ENCODE measurements at regions not wholly inside any gene's neighbourhood (a gene's known extent, or its start where the extent isn't known, plus 50 kb on each side); places are given as distances from the start of the nearest gene placed in this dataset.

GRCh38 chr10:83809001-83809400 is 330.3 kb upstream of the GHITM start:
- Histone ChIP-seq H3K36me3 (ENCODE audit: control insufficient read depth, insufficient read depth, low read length) (no peaks in the 10 kb centered on the region), H3K4me3 (replicated peaks; ENCODE audit: low read depth, low read length) (no peak overlapping the region), H3K27me3 (replicated peaks; ENCODE audit: control insufficient read depth, insufficient read depth, low read length) (no peaks in the 10 kb centered on the region)
- TF ChIP-seq CTCF (IDR thresholded peaks at IDR 0.05; ENCODE audit: insufficient read depth, low read length, poor library complexity, severe bottlenecking) = no peak
- DNase-seq (ENCODE audit: extremely low read depth, insufficient read length) = no peak

GRCh38 chr10:83816942-83817341 is 322.4 kb upstream of the GHITM start:
- H3K36me3 ChIP-seq (ENCODE audit: control insufficient read depth, insufficient read depth, low read length) = no peaks in the 10 kb centered on the region
- DNase-seq (ENCODE audit: extremely low read depth, insufficient read length) = peak; percentile 20
- TF ChIP-seq CTCF (IDR thresholded peaks at IDR 0.05; ENCODE audit: insufficient read depth, low read length, poor library complexity, severe bottlenecking) = no peak
- H3K27me3 ChIP-seq (replicated peaks; ENCODE audit: control insufficient read depth, insufficient read depth, low read length) = no peaks in the 10 kb centered on the region
- no peak overlapping the region for H3K4me3 ChIP-seq (replicated peaks; ENCODE audit: low read depth, low read length)

DNA sequence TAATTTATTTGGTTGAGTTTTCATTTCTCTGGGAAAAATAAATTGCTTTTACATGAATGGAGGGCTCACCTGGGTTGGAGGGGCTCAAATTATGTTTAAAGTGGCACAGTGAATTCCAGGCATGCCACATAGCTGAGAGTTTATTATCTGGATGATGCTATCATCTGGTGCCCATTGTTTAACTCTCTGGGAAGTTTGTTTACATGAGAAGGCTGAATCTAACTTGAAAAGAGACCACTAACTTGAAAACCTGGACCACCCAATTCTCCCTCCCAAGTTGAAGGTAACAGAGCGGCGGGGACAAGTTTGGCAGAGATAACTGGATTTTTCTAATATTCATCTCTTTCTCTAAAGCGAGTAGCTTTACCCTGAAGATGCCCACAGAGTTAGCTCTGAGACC is 321.5 kb upstream of the GHITM start:
- H3K36me3 ChIP-seq (ENCODE audit: control insufficient read depth, insufficient read depth, low read length) = no peaks in the 10 kb centered on the region
- no peak for TF ChIP-seq CTCF (IDR thresholded peaks at IDR 0.05; ENCODE audit: insufficient read depth, low read length, poor library complexity, severe bottlenecking)
- H3K27me3 ChIP-seq (replicated peaks; ENCODE audit: control insufficient read depth, insufficient read depth, low read length) = no peaks in the 10 kb centered on the region
- no peak overlapping the region for H3K4me3 ChIP-seq (replicated peaks; ENCODE audit: low read depth, low read length)
- DNase-seq (ENCODE audit: extremely low read depth, insufficient read length) = no peak

DNA sequence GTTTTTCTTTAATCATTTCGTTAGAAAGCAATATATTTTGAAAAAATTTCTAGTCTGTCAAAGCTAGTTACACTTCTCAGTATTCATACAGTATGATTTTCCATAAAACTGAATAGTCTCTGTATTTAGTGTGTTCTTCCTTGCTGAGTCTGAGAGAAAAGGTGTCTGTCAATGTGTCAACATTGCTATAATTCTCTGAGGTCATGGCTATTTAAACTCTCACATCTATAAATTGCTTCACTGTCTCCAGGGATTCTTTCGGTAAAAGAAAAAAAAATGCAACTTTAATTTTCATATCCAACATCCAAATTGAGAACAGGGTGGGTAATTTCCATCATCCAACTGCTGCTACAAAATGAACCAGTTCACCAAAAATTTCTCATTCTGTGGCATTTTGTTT is 319.7 kb upstream of the GHITM start:
- Histone ChIP-seq H3K27me3 (replicated peaks; ENCODE audit: control insufficient read depth, insufficient read depth, low read length) (no peaks in the 10 kb centered on the region), H3K36me3 (ENCODE audit: control insufficient read depth, insufficient read depth, low read length) (no peaks in the 10 kb centered on the region), H3K4me3 (replicated peaks; ENCODE audit: low read depth, low read length) (no peak overlapping the region)
- no peak for TF ChIP-seq CTCF (IDR thresholded peaks at IDR 0.05; ENCODE audit: insufficient read depth, low read length, poor library complexity, severe bottlenecking)
- DNase-seq (ENCODE audit: extremely low read depth, insufficient read length) = no peak

- no peaks in the 10 kb centered on the region for H3K36me3 ChIP-seq (ENCODE audit: control insufficient read depth, insufficient read depth, low read length)
- no peak for TF ChIP-seq CTCF (IDR thresholded peaks at IDR 0.05; ENCODE audit: insufficient read depth, low read length, poor library complexity, severe bottlenecking)
- no peaks in the 10 kb centered on the region for H3K27me3 ChIP-seq (replicated peaks; ENCODE audit: control insufficient read depth, insufficient read depth, low read length)
- H3K4me3 ChIP-seq (replicated peaks; ENCODE audit: low read depth, low read length) = no peak overlapping the region
- DNase-seq (ENCODE audit: extremely low read depth, insufficient read length) = no peak
Measured at GRCh38 chr10:83820033-83820432, 319.3 kb upstream of the GHITM start.

GRCh38 chr10:83824099-83824498 is 315.2 kb upstream of the GHITM start:
- Histone ChIP-seq H3K4me3 (replicated peaks; ENCODE audit: low read depth, low read length) (no peak overlapping the region), H3K27me3 (replicated peaks; ENCODE audit: control insufficient read depth, insufficient read depth, low read length) (no peaks in the 10 kb centered on the region), H3K36me3 (ENCODE audit: control insufficient read depth, insufficient read depth, low read length) (no peaks in the 10 kb centered on the region)
- no peak for DNase-seq (ENCODE audit: extremely low read depth, insufficient read length)
- TF ChIP-seq CTCF (IDR thresholded peaks at IDR 0.05; ENCODE audit: insufficient read depth, low read length, poor library complexity, severe bottlenecking) = no peak

All from GM06990 (cell line).